ENCODE measurements at regions not wholly inside any gene's neighbourhood (a gene's known extent, or its start where the extent isn't known, plus 50 kb on each side); places are given as distances from the start of the nearest gene placed in this dataset.

GRCh38 chr14:61894452-61895077, 132.3 kb downstream of the SNAPC1 start:
- peak; percentile 34 to 43 for DNase-seq

DNA sequence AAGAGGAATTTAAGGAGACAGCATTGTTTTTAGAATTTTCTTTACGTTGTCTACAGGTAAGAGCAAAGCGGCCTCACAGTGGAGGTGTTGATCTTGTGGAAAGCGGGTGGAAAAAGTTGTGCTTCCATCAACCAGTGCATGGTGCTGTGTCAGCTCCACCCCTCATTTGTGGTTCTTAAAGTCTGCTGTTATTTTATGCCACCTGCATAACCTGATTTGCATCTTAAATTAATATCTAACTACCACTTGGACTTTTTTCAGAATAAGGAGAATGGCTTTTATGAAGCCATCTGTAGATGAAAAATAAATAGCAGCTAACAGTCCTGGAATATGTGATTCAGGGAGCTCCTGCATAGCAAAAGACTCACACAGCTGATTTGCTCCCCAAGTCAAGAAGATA, 135.1 kb downstream of the SNAPC1 start:
- DNase-seq, result no peak

DNA sequence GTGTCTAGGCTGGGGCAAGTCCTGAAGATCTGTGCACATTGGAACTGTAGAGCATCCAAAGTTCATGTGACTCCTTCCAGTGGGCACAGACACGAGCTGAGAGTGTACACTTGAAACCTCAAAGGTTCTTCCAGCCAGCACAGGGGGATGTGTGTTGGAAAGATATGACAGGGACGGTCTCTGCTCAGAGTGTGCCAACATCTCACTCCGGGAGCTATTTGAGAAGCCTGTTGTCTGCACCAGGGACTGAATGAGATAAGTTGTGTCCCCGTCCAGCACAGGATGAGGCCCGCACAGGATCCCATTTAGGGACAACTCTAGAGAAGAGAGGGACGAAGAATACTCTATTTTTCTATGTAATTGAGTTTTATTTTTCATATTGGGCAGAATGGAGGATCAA, 136.3 kb downstream of the SNAPC1 start:
- DNase-seq, result no peak

DNA sequence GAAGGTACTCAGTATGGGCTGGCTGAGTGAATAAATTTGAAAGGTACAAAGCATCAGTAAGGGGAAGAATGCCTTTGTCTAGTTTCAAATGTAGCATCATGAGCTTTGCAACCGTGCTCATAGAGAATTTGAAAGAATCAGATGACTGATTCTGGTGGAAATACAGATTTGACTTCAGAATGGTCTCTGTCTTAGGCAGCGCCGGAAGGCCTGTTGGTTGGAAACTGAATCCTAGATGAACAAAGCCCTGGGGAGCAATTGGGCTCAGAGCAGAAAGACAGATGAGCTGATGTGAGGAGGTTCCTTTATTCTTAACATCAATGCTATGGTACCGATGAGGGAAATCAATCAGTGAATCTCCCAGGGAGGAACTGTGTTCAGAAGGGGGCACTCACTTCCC, 137.3 kb downstream of the SNAPC1 start:
- no peak for DNase-seq

- DNase-seq, result no peak
These were observed 142.7 kb downstream of the SNAPC1 start for GRCh38 chr14:61904946-61905345.

GRCh38 chr14:61911574-61911973, 149.4 kb downstream of the SNAPC1 start:
- DNase-seq, result no peak

DNA sequence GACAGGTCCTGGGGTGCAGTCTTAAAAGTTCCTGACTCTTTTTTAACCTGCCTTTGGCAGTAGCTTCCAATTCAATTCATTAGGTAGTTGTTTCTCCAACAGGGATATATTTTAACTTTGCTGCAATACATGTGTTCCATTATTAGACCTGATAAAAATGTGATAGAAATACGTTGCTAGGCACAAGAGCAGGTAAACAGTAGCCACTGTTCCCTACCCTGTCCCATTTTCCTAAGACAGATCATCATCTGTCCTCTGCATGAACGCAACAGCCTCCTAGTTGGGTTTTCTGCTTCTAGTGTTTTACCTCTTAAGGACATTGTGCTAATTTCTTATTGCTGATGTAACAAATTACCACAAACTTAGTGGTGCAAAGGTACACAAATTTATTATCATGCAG, 156.8 kb downstream of the SNAPC1 start:
- DNase-seq, result no peak

DNA sequence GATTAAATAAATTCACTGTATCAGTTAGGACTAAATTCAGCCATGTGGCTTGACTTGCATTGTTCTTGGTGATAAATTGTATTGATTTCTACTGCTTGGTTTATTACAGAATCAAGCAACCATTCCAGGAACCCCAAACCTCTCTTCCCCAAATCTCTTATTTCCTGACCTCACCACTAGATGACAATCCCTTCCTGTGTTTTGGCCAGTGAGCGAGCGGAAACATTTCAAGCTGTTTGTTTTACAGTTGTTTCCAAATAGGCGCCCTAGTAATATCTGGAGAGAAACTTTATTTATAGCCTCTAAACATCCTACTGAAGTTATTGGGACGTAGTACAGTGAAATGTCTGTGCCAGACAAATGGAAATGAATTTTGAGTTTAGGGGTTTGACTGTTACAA, 161.1 kb downstream of the SNAPC1 start:
- DNase-seq, result no peak

- no peak for DNase-seq
These were observed 162.8 kb downstream of the SNAPC1 start for GRCh38 chr14:61925043-61925442.

- DNase-seq, result no peak
These were observed 163.7 kb downstream of the SNAPC1 start for GRCh38 chr14:61925732-61926435.

- no peak for DNase-seq
These were observed 164.8 kb downstream of the SNAPC1 start for GRCh38 chr14:61927060-61927459.

GRCh38 chr14:61927520-61927919, 165.3 kb downstream of the SNAPC1 start:
- no peak for DNase-seq

DNA sequence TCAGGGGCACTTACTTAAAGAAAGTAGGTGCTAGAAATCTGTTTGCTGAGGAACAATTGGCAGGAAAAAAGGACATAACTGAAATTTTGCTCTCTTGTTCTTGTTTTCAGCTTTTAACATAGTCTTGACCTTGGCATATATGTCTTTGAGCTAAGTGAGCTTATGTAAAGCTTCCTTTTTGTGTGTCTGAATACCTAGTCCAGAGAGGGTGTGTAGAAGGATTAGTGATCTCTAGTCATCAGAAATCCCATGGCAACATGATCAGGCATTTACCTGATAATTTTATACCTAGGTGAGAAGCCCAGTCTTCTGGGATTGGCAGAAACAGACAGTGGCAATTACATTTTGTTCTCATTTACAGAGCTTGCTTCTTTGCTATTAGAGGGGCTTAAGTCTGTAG, 166.1 kb downstream of the SNAPC1 start:
- DNase-seq, result no peak

GRCh38 chr14:61928701-61929100, 166.5 kb downstream of the SNAPC1 start:
- no peak for DNase-seq

DNA sequence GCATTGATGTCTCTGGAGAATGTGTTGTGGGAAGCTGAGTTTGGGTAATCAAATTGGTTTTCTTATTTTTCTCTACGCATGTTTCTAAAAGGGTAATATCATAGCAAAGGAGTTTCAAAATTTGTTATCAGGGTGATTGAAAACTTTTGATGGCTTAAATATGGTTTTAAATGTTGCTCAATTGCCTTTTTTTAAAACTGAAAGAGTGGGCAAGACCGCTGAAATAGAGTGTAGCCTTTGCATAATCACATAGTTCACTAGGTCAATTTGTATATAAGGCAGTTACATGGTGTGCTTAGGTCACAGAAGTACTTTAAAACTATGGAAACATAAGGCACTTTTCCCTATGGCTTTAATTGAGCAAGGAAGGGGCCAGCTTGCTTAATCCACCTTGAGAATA, 167.4 kb downstream of the SNAPC1 start:
- no peak for DNase-seq

GRCh38 chr14:61930101-61930857, 168.1 kb downstream of the SNAPC1 start:
- no peak for DNase-seq

GRCh38 chr14:61932974-61933373, 170.8 kb downstream of the SNAPC1 start:
- no peak for DNase-seq

GRCh38 chr14:61934385-61934784, 172.2 kb downstream of the SNAPC1 start:
- DNase-seq, result no peak

DNA sequence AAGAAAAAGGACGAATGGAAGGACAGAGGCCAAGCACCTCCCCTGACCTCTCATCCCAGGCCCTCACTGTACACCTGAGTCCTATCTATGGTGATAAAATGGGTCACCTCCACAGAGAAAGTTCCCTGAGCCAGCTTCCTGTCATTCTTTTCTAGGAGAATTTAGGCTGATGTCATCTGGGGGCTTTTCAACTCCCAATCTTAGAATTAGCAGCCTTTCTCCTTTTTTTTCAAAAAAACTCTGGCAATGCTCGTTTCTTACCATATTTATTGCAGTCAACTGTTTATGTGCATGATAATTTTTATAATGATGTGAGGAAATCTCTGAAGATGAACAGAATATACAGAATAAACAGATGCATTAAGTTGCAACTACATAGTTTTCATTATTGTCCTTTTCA, 177.6 kb downstream of the SNAPC1 start:
- DNase-seq, result no peak

DNA sequence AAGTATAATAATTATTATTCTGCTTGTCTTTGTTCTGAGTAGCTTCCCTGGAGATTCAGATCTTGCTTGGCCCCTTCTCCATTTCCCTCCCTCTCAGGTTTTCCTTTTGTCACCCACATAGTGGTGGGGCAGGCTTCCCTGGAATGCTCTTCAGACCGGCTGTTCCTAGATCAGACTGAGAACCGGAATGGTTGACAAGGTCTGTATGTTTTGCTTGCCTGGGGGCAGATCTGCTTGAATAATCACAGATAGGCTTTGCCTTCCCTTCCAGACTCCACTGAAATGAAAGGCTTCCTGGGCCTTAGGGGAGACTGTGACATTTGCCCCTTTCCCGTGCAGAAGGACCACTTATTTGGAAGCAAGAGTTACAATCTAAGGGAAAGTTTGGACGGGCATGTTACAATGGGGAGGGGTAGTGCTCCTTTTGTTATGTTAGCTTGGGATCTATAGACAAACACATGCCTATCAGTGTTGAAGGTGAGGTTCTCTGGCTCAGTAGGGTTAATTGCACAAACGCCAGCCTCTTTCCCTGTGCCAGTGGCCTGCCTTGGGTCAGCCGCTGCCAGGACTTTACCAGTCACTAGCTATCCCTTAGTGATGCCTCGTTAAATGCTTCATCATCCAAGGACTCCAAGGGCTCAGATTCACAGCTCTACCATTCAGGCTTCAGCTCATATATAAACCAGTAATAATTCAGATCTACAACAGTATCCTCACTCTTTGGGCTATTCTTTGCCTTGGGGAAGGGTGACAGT, 178.6 kb downstream of the SNAPC1 start:
- no peak for DNase-seq

DNA sequence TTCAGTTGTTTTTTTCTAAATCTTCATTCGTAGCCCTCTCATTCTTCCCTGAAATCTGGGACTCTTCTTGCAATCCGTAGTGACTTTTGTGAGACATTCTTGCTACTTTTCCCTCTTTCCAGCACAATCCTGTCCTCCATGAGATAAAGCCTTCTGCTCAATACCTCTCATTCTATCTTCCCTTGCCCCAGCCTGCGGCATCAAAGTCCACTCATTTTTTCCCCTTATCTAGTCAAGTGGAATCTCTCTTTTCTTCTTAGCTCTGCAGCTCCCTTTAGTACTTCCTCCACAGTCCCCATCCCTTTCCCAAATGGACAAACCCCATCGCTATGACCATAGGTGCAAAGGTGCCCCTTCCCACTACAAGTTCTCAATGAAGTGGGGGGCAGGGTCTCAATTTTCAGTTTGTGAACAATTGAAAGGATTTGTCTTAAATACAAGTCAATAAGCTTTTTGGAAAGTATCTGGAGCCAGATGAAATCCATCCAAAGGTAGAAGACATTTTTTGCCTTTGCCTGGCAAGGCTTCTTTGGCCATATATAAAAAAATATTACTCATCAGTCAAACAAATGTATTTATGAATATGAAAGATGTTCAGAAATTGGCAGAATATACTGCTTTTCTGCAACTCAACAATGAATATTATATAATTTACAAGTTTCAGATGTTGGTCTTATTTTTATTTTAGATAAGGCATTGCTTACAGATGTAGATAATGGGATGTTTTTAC, 179.4 kb downstream of the SNAPC1 start:
- no peak for DNase-seq

DNA sequence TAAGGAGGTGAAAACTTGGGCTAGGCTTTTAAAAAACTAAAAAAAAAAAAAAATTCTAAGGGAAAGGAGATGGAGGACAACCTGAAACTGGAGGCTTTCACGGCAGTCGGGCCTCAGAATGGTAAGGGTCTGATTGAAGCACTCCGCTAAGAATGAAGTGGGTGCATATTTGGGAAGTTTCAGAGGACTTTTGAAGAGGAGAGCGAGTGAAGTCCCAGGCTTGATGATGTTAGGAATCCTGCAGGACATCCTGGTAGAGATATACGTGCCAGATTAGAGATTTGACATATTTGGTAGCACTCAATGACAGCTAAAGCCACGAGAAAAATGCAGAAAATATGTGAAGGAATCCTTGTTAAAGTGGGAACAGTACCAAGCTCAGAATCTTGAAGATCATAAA, 186.2 kb downstream of the SNAPC1 start:
- DNase-seq, result no peak

GRCh38 chr14:61950340-61950739, 188.1 kb downstream of the SNAPC1 start:
- DNase-seq, result no peak
